PFSK-1 (cell line): ENCODE measurements at regions not wholly inside any gene's neighbourhood (a gene's known extent, or its start where the extent isn't known, plus 50 kb on each side); places are given as distances from the start of the nearest gene placed in this dataset.

ENCODE experiments used
- FOXP2 ChIP-seq: optimal IDR thresholded peaks from 2 replicates; pipeline ENCODE3; 2011; ENCODE audit warnings: borderline replicate concordance, control low read depth, inconsistent platforms; ENCODE audit not compliant: insufficient read depth; ENCODE audit errors: extremely low read length, extremely low read depth
- TAF1 ChIP-seq: IDR thresholded peaks from 2 replicates; pipeline ENCODE4 v1.6.1; 2012; ENCODE audit warnings: low read length, control low read depth, borderline replicate concordance; ENCODE audit not compliant: insufficient read depth

DNA sequence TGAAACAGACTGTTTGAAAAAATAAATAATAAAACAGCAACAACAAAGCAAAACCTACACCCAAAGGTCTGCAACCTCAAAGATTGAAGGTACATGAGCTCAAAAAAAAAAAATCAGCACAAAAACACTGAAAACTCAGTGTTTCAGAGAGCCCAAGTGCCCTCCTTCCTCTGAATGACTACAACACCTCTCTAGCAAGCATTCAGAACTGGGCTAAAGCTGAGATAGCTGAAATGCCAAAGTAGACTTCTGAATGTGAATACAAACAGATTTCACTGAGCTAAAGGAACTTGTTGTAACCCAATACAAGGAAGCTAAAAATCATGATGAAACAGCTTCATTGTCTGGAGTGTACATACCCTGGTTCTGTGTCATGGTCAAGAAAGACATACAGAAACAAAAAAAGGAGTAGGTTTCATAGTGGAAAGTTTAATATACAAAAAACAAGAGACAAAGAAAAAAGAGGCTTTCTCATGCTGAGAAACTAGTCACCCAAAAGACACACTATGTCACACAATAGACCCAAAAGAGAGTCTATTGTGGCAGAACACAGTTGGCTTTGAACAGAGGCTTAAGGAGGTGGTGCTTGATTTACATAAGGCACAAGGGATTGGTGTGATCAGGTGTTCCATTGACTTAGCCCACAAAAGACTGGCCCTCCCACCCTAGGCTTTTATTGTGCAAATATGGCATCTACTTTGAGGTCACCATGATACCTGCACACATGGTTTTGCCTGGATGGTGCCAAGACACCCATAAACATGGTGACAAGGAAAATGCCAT lies 316.6 kb downstream of the KDM5D start:
- TF ChIP-seq FOXP2 (no peak), TAF1 (no peak)
